GM19395 (cell line): ENCODE measurements at regions not wholly inside any gene's neighbourhood (a gene's known extent, or its start where the extent isn't known, plus 50 kb on each side); places are given as distances from the start of the nearest gene placed in this dataset.

Experiments used
- ATAC-seq: cut with Tn5 transposase; IDR thresholded peaks from one replicate; pipeline ENCODE4 v1.9.1; 2021; ENCODE audit warnings: mild to moderate bottlenecking, moderate library complexity; ENCODE audit not compliant: unreplicated experiment

- no peak for ATAC-seq
These were observed 63.3 kb upstream of the THSD7A start for GRCh38 chr7:11895337-11895736.

GRCh38 chr7:11896663-11897062, 64.7 kb upstream of the THSD7A start:
- no peak for ATAC-seq

GRCh38 chr7:11899247-11899646, 67.2 kb upstream of the THSD7A start:
- ATAC-seq: no peak

- no peak for ATAC-seq
These were observed 78.3 kb upstream of the THSD7A start for GRCh38 chr7:11910253-11910652.

- no peak for ATAC-seq
These were observed 79.9 kb upstream of the THSD7A start for GRCh38 chr7:11911900-11912299.

GRCh38 chr7:11914645-11915044, 82.6 kb upstream of the THSD7A start:
- ATAC-seq: no peak

- no peak for ATAC-seq
These were observed 91.5 kb upstream of the THSD7A start for GRCh38 chr7:11923376-11923930.

GRCh38 chr7:11931307-11931706, 99.3 kb upstream of the THSD7A start:
- no peak for ATAC-seq

GRCh38 chr7:11934796-11935195, 102.8 kb upstream of the THSD7A start:
- ATAC-seq: no peak

GRCh38 chr7:11935905-11936304, 103.9 kb upstream of the THSD7A start:
- no peak for ATAC-seq

GRCh38 chr7:11946794-11947193, 114.8 kb upstream of the THSD7A start:
- no peak for ATAC-seq

- ATAC-seq: no peak
These were observed 118.3 kb upstream of the THSD7A start for GRCh38 chr7:11950281-11950680.

GRCh38 chr7:11950942-11951341, 118.9 kb upstream of the THSD7A start:
- no peak for ATAC-seq

- no peak for ATAC-seq
These were observed 119.9 kb upstream of the THSD7A start for GRCh38 chr7:11951909-11952308.

GRCh38 chr7:11952972-11953371, 121.0 kb upstream of the THSD7A start:
- no peak for ATAC-seq

- ATAC-seq: no peak
These were observed 125.0 kb upstream of the THSD7A start for GRCh38 chr7:11956991-11957390.

GRCh38 chr7:11957956-11958355, 126.0 kb upstream of the THSD7A start:
- no peak for ATAC-seq

GRCh38 chr7:11959121-11959520, 127.1 kb upstream of the THSD7A start:
- ATAC-seq: no peak

GRCh38 chr7:11960621-11961020, 128.6 kb upstream of the THSD7A start:
- ATAC-seq: no peak

- no peak for ATAC-seq
These were observed 137.6 kb upstream of the THSD7A start for GRCh38 chr7:11969643-11970042.

- ATAC-seq: no peak
These were observed 138.1 kb upstream of the THSD7A start for GRCh38 chr7:11970132-11970531.

GRCh38 chr7:11985376-11985775, 153.4 kb upstream of the THSD7A start:
- no peak for ATAC-seq

GRCh38 chr7:11985971-11986370, 154.0 kb upstream of the THSD7A start:
- ATAC-seq: no peak

- no peak for ATAC-seq
These were observed 156.2 kb upstream of the THSD7A start for GRCh38 chr7:11988186-11988585.
